GM10248 (cell line): ENCODE measurements at regions not wholly inside any gene's neighbourhood (a gene's known extent, or its start where the extent isn't known, plus 50 kb on each side); places are given as distances from the start of the nearest gene placed in this dataset.

ENCODE experiments used
- CTCF ChIA-PET: fragments of 300-600 bp; sonication (Branson Sonifier 250); formaldehyde crosslinking; extraction: SDS; loops from one replicate; lab custom pipeline; 2021; ENCODE audit warnings: antibody characterized with exemption; lab: Yijun Ruan, JAX
- POLR2A ChIA-PET: fragments of 350-650 bp; sonication (Branson Sonifier 250); formaldehyde crosslinking; extraction: SDS; loops from one replicate; lab custom pipeline; 2020; ENCODE audit warnings: antibody characterized with exemption; lab: Yijun Ruan, JAX
- DNase-seq: peaks from one replicate; pipeline ENCODE4 v3.0.0; 2012; ENCODE audit errors: extremely low spot score
- TF ChIP-seq, protein P1 (sequence below): IDR thresholded peaks from 2 replicates; pipeline ENCODE4 v1.5.1; 2012; ENCODE audit warnings: mild to moderate bottlenecking, low read depth; ENCODE audit errors: extremely low read depth, missing control alignments, control extremely low read depth

DNA sequence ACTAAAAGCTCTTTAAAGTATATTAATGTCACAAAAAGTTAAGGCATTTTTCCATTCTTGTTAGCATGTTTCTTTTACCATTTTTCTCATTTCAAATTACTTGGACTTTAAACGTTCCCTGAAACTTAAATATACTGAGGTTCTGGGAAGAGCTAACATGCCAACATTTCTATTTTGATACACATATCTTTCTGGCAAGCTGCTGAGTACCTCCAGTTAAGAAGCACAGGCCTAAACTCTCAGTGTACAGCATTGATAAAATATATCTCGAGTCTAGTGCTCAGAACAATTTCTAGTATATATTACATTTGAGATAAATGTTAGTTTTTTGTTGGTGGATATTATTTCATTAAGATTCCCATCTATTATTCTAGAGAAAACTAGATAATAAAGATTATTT, 612.9 kb upstream of the KCND2 start:
- no peak for DNase-seq
- TF ChIP-seq, protein P1, sequence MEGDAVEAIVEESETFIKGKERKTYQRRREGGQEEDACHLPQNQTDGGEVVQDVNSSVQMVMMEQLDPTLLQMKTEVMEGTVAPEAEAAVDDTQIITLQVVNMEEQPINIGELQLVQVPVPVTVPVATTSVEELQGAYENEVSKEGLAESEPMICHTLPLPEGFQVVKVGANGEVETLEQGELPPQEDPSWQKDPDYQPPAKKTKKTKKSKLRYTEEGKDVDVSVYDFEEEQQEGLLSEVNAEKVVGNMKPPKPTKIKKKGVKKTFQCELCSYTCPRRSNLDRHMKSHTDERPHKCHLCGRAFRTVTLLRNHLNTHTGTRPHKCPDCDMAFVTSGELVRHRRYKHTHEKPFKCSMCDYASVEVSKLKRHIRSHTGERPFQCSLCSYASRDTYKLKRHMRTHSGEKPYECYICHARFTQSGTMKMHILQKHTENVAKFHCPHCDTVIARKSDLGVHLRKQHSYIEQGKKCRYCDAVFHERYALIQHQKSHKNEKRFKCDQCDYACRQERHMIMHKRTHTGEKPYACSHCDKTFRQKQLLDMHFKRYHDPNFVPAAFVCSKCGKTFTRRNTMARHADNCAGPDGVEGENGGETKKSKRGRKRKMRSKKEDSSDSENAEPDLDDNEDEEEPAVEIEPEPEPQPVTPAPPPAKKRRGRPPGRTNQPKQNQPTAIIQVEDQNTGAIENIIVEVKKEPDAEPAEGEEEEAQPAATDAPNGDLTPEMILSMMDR: no peak
- CTCF ChIA-PET: no interaction called here
- POLR2A ChIA-PET: no interaction called here

DNA sequence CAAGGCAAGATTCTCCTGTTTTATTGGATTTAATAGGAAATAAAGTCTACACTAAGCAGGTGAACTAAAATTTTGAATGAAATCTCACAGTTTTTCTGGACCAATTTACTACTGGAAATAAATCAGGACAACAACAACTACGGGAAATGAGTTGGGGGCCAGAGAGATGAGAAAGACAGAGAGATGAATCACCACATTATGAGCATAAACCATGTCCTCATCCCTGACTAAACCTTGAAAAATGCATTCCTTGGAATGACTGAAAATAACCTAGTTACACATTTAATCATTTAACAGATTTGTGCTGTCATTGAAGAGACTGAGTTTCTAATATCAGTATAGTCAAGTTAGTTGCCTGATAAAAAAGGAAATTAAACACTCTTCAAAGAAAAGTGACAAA, 608.4 kb upstream of the KCND2 start:
- TF ChIP-seq, protein P1: no peak
- ChIA-PET POLR2A (no interaction called here), CTCF (no interaction called here)
- DNase-seq: no peak

DNA sequence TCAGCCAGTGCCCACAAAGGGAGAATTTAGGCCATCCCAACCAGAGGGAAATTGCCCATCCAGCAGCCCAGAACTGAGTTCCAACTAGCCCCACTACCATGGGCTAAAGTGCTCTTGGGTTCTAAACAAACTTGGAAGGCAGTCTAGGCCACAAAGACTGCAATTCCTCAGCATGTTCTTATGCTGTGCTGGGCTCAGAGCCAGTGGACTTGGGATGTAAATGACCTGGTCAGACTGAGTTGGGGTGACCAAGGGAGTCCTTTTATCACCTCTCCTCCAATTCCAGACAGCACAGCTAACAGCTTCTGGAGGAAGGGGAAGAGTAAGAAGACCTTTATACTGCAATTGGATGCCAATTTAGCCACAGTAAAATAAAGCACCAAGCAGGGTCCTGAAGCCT, 607.2 kb upstream of the KCND2 start:
- no peak for DNase-seq
- TF ChIP-seq, protein P1: no peak
- POLR2A ChIA-PET: no interaction called here
- CTCF ChIA-PET: no interaction called here

DNA sequence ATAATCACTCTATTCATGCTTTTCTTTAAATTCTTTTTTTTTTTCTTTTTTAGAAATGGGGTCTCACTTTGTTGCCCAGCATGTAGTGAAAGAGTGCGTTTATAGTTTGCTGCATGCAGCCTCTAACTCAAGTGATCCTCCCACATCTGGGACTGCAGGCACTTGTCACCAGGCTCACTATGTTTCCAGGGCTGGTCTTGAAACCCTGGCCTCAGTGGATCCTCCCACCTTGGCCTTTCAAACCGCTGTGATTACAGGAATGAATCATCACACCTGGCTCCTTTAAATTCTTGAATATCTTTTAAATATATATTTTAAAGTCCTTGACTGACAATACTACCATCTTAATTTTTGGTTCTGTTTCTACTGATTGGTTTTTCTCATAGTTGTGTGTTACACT, 591.6 kb upstream of the KCND2 start:
- ChIA-PET POLR2A (no interaction called here), CTCF (no interaction called here)
- no peak for DNase-seq
- TF ChIP-seq, protein P1: no peak

DNA sequence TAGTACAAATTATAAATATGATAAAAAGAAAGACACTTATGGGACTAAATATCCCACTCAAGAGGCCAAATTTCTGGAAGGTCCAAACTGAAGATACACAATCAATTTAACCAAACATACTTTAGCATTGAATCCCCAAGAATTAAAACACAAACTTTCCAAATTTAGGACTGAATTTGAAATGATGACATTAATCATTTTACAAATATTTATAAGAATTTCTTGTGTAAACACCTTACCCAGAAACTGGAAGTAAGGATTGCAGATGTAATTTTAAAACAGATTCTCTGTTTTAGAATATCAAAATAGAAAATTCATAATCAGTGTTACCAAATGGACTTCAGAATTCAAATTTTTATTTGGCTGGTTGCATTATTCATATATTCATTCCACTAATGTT, 588.2 kb upstream of the KCND2 start:
- TF ChIP-seq, protein P1: no peak
- CTCF ChIA-PET: no interaction called here
- POLR2A ChIA-PET: no interaction called here
- no peak for DNase-seq

DNA sequence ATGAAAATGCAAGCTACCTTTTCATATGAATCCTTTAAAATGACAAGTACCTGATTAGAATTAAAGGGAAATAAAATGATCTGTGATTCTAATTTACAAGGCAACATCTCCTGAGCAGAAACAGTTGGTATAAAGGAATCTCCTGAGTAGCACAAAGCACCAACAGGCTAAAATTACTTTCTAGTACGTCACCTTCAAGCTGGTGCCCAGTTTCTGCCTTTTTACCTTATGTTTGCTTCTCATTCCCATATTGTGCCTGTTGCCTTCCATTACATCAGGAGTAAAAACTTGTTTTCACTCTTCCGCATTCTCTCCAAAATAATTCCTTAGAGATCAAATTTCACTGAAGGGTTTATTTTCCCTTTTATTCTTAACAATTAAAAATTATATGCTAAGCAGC, 587.1 kb upstream of the KCND2 start:
- no peak for DNase-seq
- POLR2A ChIA-PET: no interaction called here
- CTCF ChIA-PET: no interaction called here
- TF ChIP-seq, protein P1: no peak

DNA sequence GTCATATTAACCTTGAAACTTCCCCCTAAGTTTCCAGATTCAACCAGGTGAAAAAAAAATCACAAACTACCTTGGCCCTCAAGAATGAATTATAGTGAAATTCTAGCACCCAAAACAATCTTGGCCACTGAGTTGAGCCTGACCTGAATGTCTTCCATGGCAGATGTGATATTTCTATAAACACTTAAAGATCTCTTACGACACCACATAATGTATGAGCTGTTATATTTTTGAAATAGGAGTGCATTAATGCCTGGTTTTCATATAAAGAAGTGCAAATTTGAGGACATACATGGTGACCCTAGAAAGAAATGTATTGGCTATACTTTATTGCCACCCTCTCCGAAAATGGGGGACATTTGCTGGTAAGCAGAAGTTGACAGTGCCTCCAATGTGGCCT, 584.1 kb upstream of the KCND2 start:
- DNase-seq: no peak
- ChIA-PET POLR2A (no interaction called here), CTCF (no interaction called here)
- TF ChIP-seq, protein P1: no peak
